Mucosa of rectum (tissue), 2 donors: ENCODE measurements at regions not wholly inside any gene's neighbourhood (a gene's known extent, or its start where the extent isn't known, plus 50 kb on each side); places are given as distances from the start of the nearest gene placed in this dataset.

Source experiments
- H3K27ac ChIP-seq, 2 donors: one replicate each; pipeline ENCODE4 v1.7.0; 2013; ENCODE audit warnings: inconsistent platforms in 2 of 2, low read depth in 2 of 2, low read length in 2 of 2
- H3K27me3 ChIP-seq, 2 donors: one replicate each; pipeline ENCODE4 v1.7.0; 2013; ENCODE audit warnings: low read length in 2 of 2; ENCODE audit not compliant: control insufficient read depth in 2 of 2, insufficient read depth in 2 of 2
- H3K36me3 ChIP-seq, 2 donors: one replicate each; pipeline ENCODE4 v1.7.0; 2013; ENCODE audit warnings: low read length in 2 of 2; ENCODE audit not compliant: control insufficient read depth in 2 of 2, insufficient read depth in 2 of 2
- H3K4me1 ChIP-seq, 2 donors: one replicate each; pipeline ENCODE4 v1.7.0; 2013; ENCODE audit warnings: low read length in 2 of 2, mild to moderate bottlenecking in 1 of 2; ENCODE audit not compliant: control insufficient read depth in 2 of 2, insufficient read depth in 2 of 2
- H3K4me3 ChIP-seq, 2 donors: one replicate each; pipeline ENCODE4 v1.7.0; 2013; ENCODE audit warnings: low read length in 2 of 2
- H3K9ac ChIP-seq, 2 donors: one replicate each; pipeline ENCODE4 v1.7.0; 2013; ENCODE audit warnings: low read length in 2 of 2, low read depth in 1 of 2, mild to moderate bottlenecking in 1 of 2
- H3K9me3 ChIP-seq, 2 donors: one replicate each; pipeline ENCODE4 v1.7.0; 2013; ENCODE audit warnings: low read length in 2 of 2; ENCODE audit not compliant: control insufficient read depth in 2 of 2
- donor health status: healthy.
- donor health status: Normal muscosa, but diverticular disease.

DNA sequence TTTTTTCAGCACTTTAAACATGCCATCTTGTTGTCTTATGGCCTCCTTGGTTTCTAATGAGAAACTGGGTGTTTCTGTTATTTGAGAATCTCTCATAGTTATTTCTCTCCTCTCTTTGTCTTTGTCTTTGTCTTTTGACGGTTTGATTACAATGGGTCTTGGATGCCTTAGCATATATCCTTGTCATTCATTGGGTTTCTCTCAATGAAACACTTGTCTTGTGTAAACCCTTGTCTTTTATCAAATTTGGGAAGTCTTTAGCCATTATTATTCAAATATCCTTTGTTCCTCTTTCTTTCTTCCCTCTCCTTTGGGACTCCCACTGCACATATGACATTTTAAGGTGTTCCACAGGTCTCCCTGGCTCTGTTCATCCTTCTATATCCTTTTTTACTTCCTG is 373.5 kb upstream of the TBX3 start:
- no peak overlapping the region for H3K27ac ChIP-seq
- H3K9ac ChIP-seq, result no peak overlapping the region
- no peaks in the 10 kb centered on the region for H3K27me3 ChIP-seq
- no peaks in the 10 kb centered on the region for H3K4me1 ChIP-seq
- H3K4me3 ChIP-seq, result no peak overlapping the region
- H3K36me3 ChIP-seq, result no peaks in the 10 kb centered on the region
- no peaks in the 10 kb centered on the region for H3K9me3 ChIP-seq

DNA sequence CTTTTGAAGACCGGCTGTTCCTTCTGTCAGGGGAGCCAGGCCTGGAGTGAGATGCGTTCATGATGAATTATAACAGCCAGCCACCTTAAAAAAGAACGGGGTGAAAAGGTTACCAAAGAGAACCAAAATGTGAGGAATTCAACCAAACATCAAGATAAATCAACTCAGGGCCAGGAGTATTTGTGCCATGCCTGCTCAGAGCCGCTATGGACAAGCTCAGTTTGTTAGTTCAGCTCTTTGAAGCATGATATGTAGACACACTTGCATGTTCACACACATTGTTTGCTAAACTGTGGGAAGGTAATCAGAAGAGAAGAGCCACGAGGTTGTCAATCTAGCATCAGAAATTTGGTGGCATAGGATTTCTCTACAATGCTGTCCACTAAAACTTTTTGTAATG is 367.4 kb upstream of the TBX3 start:
- no peaks in the 10 kb centered on the region for H3K9me3 ChIP-seq
- no peaks in the 10 kb centered on the region for H3K36me3 ChIP-seq
- H3K27ac ChIP-seq, result no peak overlapping the region
- H3K9ac ChIP-seq, result no peak overlapping the region
- no peaks in the 10 kb centered on the region for H3K27me3 ChIP-seq
- H3K4me3 ChIP-seq, result no peak overlapping the region
- H3K4me1 ChIP-seq, result no peaks in the 10 kb centered on the region

DNA sequence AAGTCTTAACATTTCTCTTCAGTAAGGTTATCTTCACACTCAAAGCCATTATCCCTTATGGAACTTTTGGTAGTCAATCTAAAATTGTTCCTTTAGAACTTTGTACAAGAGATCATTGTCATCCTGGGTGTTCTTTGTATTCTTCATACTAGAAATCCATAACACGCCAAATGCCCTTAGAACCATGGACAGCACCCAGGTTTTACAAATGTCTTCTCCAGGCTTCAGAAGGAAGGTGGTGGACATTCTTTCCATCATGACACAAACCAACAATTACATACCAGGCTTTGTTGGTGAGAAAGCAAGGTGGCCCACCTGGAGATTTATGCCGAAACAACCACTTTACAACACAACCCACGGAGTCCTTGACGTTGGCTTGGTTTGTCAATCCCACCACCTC is 365.6 kb upstream of the TBX3 start:
- Histone ChIP-seq H3K4me1 (no peaks in the 10 kb centered on the region), H3K27me3 (no peaks in the 10 kb centered on the region), H3K4me3 (no peak overlapping the region), H3K9me3 (no peaks in the 10 kb centered on the region), H3K9ac (no peak overlapping the region), H3K27ac (no peak overlapping the region), H3K36me3 (no peaks in the 10 kb centered on the region)

DNA sequence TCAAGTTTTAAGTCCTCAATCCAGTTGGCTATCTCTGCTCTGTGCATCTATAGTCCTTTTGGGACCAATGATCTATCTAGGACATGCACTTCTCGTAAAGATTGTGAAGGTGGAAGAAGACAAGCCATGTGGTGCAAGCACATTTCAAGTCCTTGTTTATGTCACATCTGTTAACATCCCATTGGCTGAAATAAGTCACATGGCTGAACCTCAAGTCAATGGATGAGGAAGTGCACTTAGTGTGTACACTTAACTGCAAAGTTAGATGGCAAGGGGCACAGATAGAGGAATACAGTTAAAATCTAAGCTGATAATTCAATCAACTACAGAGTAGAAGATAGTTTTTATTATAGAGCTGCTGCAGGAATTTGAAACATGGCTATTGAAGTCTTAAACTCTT is 362.8 kb upstream of the TBX3 start:
- Histone ChIP-seq H3K9ac (no peak overlapping the region), H3K4me3 (no peak overlapping the region), H3K4me1 (no peaks in the 10 kb centered on the region), H3K9me3 (no peaks in the 10 kb centered on the region), H3K27ac (no peak overlapping the region), H3K27me3 (no peaks in the 10 kb centered on the region), H3K36me3 (no peaks in the 10 kb centered on the region)

DNA sequence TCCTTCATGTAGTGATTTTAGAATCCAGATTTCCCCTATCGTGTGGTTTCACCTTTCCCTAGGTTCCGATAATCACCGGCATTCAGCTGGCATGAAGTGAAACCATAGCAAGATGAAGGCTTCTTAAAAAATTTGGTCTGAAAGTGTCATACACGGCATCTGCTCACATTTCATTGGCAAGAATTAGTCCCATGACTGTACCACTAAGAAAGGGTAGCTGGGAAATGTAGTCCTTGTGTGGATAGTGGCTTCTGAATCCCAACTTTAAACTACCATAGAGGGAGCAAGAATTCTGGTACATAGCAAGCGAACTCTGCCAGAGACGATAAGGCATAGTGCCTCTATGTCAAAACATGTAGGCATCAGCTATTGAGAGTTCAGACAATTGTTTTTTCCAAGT is 360.1 kb upstream of the TBX3 start:
- H3K9ac ChIP-seq, result no peak overlapping the region
- H3K27me3 ChIP-seq, result no peaks in the 10 kb centered on the region
- no peaks in the 10 kb centered on the region for H3K9me3 ChIP-seq
- no peak overlapping the region for H3K27ac ChIP-seq
- no peak overlapping the region for H3K4me3 ChIP-seq
- H3K4me1 ChIP-seq, result no peaks in the 10 kb centered on the region
- H3K36me3 ChIP-seq, result no peaks in the 10 kb centered on the region

DNA sequence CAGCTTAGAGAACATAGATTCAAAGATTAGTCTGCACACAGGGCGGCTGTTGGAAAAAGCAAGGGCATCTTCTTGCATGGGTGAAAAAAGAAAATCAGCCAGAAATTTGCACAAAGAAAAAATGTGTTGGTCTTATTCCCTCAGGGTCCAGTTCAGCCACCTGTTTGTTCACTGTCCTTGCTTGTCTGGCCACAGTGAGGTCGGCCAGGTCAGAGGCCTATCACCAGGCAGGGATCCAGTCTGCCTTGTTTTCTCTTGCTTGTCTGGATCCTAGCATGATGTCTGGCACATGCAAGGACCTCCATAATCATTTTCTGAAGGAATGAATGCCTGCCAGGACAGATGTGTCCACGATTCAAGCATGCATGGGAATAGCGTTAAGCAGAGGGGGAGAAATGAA is 359.1 kb upstream of the TBX3 start:
- no peak overlapping the region for H3K27ac ChIP-seq
- H3K36me3 ChIP-seq, result no peaks in the 10 kb centered on the region
- H3K4me3 ChIP-seq, result no peak overlapping the region
- no peaks in the 10 kb centered on the region for H3K27me3 ChIP-seq
- H3K9ac ChIP-seq, result no peak overlapping the region
- no peaks in the 10 kb centered on the region for H3K4me1 ChIP-seq
- H3K9me3 ChIP-seq, result no peaks in the 10 kb centered on the region

DNA sequence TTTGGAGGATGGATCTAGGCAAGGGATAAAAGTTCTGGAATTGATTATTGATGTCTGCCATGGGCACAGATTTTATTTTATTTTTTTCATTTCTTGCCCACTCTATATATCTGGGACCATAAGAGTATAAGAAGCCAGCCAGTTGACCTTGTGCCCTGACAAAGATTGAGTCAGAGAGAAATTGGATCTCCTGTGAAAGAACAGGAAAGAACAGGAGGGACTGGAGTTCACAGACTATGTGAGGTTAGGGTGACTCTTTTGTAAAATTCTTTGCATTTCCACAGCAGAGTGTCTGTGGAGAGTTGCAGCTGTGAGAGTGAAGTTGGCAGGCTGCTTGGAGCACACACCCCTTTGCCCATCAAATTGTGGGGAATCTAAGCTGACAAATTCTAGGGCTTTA is 358.4 kb upstream of the TBX3 start:
- Histone ChIP-seq H3K9ac (no peak overlapping the region), H3K9me3 (no peaks in the 10 kb centered on the region), H3K27me3 (no peaks in the 10 kb centered on the region), H3K4me1 (no peaks in the 10 kb centered on the region), H3K4me3 (no peak overlapping the region), H3K27ac (no peak overlapping the region), H3K36me3 (no peaks in the 10 kb centered on the region)

DNA sequence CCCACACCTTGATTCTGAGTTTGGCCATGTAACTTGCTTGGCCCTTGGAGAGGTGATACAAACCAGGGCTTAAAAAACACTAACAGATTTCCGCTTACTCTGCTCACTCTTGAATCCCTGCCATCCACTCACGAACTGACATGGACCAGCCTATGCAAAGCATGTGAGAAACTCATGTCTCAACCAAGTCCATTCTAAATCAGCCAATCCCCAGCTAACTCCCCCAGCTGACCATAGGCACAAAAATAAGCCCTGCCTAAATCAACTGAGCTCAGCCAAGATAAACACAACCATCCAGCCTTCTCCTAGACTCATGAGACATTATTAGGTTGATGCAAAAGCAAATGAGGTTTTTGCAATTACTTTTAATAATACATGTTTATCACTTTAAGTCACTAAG is 353.9 kb upstream of the TBX3 start:
- H3K27ac ChIP-seq, result no peak overlapping the region
- H3K4me1 ChIP-seq, result no peaks in the 10 kb centered on the region
- H3K27me3 ChIP-seq, result no peaks in the 10 kb centered on the region
- H3K9ac ChIP-seq, result no peak overlapping the region
- no peak overlapping the region for H3K4me3 ChIP-seq
- no peaks in the 10 kb centered on the region for H3K9me3 ChIP-seq
- H3K36me3 ChIP-seq, result no peaks in the 10 kb centered on the region

DNA sequence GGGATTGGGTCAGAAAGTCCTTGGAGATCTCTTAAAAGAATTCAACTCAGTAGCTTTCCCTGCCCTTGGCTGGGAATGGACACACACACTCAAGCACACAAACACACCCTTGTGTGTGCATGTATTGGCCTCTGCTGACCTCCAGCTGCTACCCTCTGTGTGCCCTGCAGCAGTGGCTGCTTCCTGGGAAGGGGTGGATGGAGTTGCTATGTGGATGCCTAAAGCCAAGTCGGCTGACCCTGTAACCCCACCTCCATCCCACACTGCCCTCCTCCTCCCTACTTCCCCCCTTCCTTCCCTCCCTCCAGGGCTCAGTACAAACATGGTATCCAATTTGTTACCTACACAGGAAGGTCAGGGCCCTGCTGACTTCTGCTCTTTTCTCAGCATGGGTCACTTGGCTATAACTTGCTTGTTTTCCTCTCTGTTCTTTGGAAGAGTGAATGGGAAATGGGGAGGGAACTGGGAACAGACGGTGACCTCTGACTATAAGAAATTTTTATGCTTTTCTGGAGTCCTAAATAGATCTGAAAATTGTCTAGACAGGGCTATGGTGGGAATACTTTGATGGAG is 351.6 kb upstream of the TBX3 start:
- H3K9me3 ChIP-seq, result no peaks in the 10 kb centered on the region

DNA sequence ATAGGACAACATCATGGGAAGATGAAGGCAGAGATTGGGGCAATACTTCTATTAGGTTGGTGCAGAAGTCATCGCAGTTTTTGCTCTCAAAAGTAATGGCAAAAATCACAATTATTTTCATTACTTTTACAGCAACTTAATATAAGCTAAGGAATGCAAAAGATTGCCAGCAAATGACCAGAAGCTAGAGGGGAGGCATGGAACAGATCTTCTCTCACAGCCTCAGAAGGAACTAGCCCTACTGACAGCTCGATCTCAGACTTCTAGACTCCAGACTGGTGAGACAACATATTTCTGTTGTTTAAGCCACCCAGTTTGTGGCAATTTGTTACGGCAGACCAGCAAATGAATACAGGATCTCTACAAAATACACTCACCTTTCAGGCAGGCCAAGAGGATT is 348.5 kb upstream of the TBX3 start:
- H3K4me1 ChIP-seq, result no peaks in the 10 kb centered on the region
- no peak overlapping the region for H3K27ac ChIP-seq

More for the DNA sequence above, 351.6 kb upstream of the TBX3 start:
- Histone ChIP-seq H3K36me3 (no peaks in the 10 kb centered on the region), H3K4me3 (no peak overlapping the region), H3K4me1 (no peaks in the 10 kb centered on the region), H3K27me3 (no peaks in the 10 kb centered on the region), H3K9ac (no peak overlapping the region), H3K27ac (no peak overlapping the region)

DNA sequence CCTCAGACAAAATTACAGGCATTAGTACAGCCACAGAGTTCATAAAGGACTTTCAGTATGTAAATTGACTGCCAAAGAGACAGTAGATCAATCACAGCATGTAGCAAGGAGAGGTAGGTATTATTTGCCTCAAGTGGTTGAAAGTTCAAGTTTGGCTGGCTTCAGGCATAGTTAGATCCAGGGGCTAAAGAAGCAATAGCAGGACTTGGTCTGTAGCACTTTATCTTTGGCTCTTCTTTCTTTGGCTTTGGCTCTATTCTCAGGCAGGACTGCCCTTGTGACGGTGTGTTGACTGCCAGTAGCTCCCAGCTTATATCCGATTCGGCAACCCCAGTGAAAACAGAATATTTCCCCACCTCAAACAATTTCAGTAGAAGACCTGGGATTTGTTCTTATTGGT is 346.0 kb upstream of the TBX3 start:
- H3K9ac ChIP-seq, result no peak overlapping the region
- no peaks in the 10 kb centered on the region for H3K4me1 ChIP-seq
- H3K4me3 ChIP-seq, result no peak overlapping the region
- H3K9me3 ChIP-seq, result no peaks in the 10 kb centered on the region
- H3K36me3 ChIP-seq, result no peaks in the 10 kb centered on the region
- H3K27me3 ChIP-seq, result peaks cover 0 to 2% of the 10 kb centered on the region in 2 donors
- H3K27ac ChIP-seq, result no peak overlapping the region

More for the DNA sequence above, 348.5 kb upstream of the TBX3 start:
- no peak overlapping the region for H3K9ac ChIP-seq
- peaks cover 0 to 2% of the 10 kb centered on the region in 2 donors for H3K27me3 ChIP-seq
- no peak overlapping the region for H3K4me3 ChIP-seq
- H3K9me3 ChIP-seq, result no peaks in the 10 kb centered on the region
- H3K36me3 ChIP-seq, result no peaks in the 10 kb centered on the region
